ENCODE measurements at regions not wholly inside any gene's neighbourhood (a gene's known extent, or its start where the extent isn't known, plus 50 kb on each side); places are given as distances from the start of the nearest gene placed in this dataset.

GRCh38 chr4:54898056-54898562 is 227.3 kb downstream of the KDR start:
- TF ChIP-seq CTCF (IDR thresholded peaks at IDR 0.05 in 8 of 11, conservative IDR thresholded peaks at IDR 0.05 in 3 of 11), result no peak
- no peak for TF ChIP-seq POLR2AphosphoS5 (IDR thresholded peaks at IDR 0.05)
